ENCODE measurements at regions not wholly inside any gene's neighbourhood (a gene's known extent, or its start where the extent isn't known, plus 50 kb on each side); places are given as distances from the start of the nearest gene placed in this dataset.

DNA sequence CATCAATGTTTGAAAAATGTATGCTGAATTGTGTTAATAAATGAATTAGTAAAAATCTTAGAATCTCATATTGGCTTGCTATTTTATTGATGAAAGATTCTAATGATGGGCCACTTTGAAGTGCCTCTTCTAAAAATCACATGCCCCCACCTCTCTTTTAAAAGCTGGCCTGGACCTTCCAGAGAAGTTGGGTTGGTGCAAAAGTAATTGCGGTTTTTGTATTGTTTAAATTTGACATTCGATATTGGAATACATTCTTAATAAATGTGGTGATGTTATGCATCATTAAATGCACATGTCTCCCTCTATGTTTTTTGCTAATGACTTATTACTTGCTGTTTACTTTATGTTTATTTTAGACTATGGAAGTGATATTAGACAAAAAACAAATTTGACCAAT lies 314.6 kb upstream of the C16orf82 start:
- TF ChIP-seq, protein P1, sequence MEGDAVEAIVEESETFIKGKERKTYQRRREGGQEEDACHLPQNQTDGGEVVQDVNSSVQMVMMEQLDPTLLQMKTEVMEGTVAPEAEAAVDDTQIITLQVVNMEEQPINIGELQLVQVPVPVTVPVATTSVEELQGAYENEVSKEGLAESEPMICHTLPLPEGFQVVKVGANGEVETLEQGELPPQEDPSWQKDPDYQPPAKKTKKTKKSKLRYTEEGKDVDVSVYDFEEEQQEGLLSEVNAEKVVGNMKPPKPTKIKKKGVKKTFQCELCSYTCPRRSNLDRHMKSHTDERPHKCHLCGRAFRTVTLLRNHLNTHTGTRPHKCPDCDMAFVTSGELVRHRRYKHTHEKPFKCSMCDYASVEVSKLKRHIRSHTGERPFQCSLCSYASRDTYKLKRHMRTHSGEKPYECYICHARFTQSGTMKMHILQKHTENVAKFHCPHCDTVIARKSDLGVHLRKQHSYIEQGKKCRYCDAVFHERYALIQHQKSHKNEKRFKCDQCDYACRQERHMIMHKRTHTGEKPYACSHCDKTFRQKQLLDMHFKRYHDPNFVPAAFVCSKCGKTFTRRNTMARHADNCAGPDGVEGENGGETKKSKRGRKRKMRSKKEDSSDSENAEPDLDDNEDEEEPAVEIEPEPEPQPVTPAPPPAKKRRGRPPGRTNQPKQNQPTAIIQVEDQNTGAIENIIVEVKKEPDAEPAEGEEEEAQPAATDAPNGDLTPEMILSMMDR (IDR thresholded peaks at IDR 0.05; ENCODE audit: low read depth, low read length, missing control alignments), result no peak
- DNase-seq (ENCODE audit: low read depth), result no peak
- no peak overlapping the region for H3K4me3 ChIP-seq (ENCODE audit: low read depth, low read length)

GRCh38 chr16:26756633-26757032 lies 310.1 kb upstream of the C16orf82 start:
- H3K4me3 ChIP-seq (ENCODE audit: low read depth, low read length), result no peak overlapping the region
- TF ChIP-seq, protein P1 (IDR thresholded peaks at IDR 0.05; ENCODE audit: low read depth, low read length, missing control alignments), result no peak
- no peak for DNase-seq (ENCODE audit: low read depth)

DNA sequence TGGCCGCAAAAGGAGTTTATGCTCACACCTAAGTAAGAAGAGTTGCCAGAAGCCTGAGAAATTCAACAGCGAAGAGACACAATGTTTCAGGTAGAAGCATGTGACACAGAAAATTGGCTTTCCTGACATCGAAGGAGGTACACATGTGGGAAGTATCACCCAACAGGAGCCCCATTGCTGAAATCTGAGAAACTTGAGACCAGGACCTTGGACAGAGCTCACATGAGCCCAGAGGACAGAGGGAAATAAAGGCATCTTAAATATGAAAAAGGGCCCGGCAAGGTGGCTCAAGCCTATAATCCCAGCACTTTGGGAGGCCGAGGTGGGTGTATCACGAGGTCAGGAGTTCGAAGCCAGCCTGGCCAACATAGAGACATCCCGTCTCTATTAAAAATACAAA lies 304.1 kb upstream of the C16orf82 start:
- DNase-seq (ENCODE audit: low read depth), result no peak
- no peak overlapping the region for H3K4me3 ChIP-seq (ENCODE audit: low read depth, low read length)

DNA sequence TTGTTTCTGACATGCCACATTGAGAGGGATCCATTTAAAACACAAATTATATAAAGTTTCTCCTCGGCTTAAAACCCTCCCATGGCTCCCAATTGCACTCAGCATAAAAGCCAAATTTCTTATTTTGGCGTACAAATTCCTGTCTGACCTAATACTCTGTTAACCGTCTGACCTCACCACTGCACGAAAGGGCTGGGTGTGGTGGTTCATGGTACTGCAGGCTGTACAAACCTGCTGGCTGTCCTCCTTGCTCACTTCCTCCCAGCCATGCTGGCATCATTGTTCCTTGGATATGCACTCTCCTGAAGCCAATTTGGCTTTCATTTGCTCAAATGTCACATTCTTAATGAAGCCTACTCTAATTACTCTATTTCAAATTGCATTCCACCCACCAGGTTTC lies 301.6 kb upstream of the C16orf82 start:
- TF ChIP-seq, protein P1 (IDR thresholded peaks at IDR 0.05; ENCODE audit: low read depth, low read length, missing control alignments), result peak; percentile 58
- no peak for DNase-seq (ENCODE audit: low read depth)
- H3K4me3 ChIP-seq (ENCODE audit: low read depth, low read length), result no peak overlapping the region

More for the DNA sequence above, 304.1 kb upstream of the C16orf82 start:
- TF ChIP-seq, protein P1 (IDR thresholded peaks at IDR 0.05; ENCODE audit: low read depth, low read length, missing control alignments), result no peak

- TF ChIP-seq, protein P1 (IDR thresholded peaks at IDR 0.05; ENCODE audit: low read depth, low read length, missing control alignments), result no peak
Measured at GRCh38 chr16:26768385-26769010, 298.2 kb upstream of the C16orf82 start.

DNA sequence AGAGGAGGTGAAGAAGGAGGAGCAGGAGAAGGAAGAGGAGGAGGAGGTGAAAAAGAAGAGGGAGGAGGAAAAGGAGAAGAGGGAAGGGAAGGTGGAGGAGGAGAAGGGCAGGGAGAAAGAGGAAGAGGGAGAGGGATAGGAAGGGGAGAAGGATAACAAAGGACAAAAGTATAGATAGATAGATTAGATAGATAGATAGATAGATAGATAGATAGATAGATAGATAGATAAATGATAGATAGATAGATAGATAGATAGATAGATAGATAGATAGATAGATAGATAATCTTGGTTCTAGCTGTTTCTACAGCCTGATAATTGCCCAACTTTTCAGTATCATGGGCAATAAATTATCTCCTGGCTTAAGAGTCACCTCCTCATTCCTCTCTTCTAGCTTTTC lies 296.2 kb upstream of the C16orf82 start:
- no peak for DNase-seq (ENCODE audit: low read depth)
- TF ChIP-seq, protein P1 (IDR thresholded peaks at IDR 0.05; ENCODE audit: low read depth, low read length, missing control alignments), result no peak
- H3K4me3 ChIP-seq (ENCODE audit: low read depth, low read length), result no peak overlapping the region

More at GRCh38 chr16:26768385-26769010, 298.2 kb upstream of the C16orf82 start:
- no peak for DNase-seq (ENCODE audit: low read depth)
- no peak overlapping the region for H3K4me3 ChIP-seq (ENCODE audit: low read depth, low read length)

GRCh38 chr16:26772503-26772902 lies 294.2 kb upstream of the C16orf82 start:
- TF ChIP-seq, protein P1 (IDR thresholded peaks at IDR 0.05; ENCODE audit: low read depth, low read length, missing control alignments), result no peak
- DNase-seq (ENCODE audit: low read depth), result no peak
- H3K4me3 ChIP-seq (ENCODE audit: low read depth, low read length), result no peak overlapping the region

Measured in GM12864 (cell line).